HG02981 (cell line): ENCODE measurements at regions not wholly inside any gene's neighbourhood (a gene's known extent, or its start where the extent isn't known, plus 50 kb on each side); places are given as distances from the start of the nearest gene placed in this dataset.
"Not testable (repeated sequence)": the region's sequence is repeated elsewhere in the genome, so short reads cannot be mapped to it uniquely, and the experiment has no call there.

Experiments used
- ATAC-seq: cut with Tn5 transposase; IDR thresholded peaks from one replicate; pipeline ENCODE4 v1.9.1; 2021; ENCODE audit warnings: mild to moderate bottlenecking, moderate library complexity; ENCODE audit not compliant: unreplicated experiment

- ATAC-seq, result no peak
Observed at GRCh38 chr6:15843226-15843625, 180.4 kb upstream of the DTNBP1 start.

DNA sequence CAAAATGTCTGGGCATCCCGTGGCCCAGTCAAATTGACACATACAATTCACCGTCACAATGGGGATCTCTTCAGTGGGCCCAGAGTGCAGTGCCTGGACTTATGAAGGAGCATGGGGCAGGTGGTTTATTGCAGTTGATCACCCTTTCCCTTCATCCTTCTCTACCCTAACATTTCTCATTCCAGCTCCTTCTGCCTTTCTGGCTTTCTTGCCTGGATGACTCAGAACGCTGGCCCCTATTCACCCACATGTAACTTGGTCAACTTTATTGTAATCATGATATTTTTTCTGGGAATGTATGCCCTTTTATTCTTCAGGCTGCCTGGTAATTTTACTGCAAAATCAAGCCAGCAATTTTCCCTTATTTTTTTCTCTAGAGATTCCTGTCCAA lies 179.9 kb upstream of the DTNBP1 start:
- ATAC-seq, result no peak

GRCh38 chr6:15841937-15842726 lies 179.3 kb upstream of the DTNBP1 start:
- ATAC-seq, result no peak

DNA sequence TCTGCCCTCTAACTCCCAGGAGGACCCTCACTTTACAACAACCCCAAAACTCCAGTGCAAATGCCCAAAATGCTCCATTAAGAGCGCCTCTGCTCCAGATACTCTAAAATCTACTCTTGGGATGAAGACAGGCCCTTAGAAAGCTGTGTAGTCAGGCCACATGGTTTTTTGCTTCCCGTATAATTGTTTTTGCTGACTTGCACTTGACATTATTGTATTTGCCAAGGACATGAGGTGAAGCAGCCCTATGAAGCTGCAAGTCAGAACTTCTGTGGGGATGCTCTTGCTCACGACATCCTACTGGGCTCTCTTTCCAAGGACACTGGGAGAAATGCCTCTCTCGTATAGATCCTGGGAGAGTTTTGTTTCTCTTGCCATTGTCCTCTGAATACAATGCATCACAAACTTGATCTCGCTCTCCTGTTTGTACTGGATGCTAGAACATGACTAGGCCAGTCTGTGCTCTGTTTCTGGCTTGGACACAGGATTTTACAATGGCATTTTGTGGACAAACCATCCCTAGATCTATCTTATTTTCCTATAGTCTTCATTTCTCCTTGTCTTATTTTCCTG lies 177.2 kb upstream of the DTNBP1 start:
- no peak for ATAC-seq

DNA sequence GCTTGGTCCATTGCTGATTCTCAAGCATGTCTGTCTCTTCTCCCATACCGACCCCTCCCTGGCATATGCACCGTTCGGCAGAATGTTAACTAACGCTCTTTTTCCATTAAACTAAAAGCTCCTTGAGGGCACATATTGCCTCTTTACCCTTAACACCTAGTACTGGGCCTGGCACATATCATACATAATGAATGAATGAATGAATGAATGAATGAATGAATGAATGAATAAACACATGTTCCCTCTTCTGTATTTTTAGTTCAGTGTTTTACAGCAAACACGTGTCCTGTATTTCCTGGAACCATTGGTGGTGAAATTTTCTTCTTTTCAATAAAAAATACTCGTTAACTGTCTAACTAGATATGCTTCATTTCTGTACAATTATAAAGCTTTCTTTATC lies 174.4 kb upstream of the DTNBP1 start:
- ATAC-seq, result no peak

DNA sequence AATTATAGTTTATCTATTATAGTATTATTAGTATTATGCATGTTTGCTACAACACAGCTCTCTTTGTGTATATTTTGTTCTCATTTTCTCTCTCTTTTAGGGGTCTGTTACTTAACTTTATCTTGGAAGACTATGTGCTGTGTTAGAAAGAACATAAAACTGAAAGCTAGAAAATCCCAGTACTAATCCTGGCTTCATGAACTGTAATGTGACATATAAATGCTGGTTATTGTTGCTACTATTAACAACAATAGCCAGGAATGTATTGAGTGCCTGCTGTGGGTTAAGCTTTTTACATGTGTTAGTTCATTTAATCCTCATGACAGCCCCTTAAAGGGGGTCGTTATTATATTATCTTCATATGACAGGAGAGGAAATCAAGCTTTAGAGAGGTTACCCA lies 170.0 kb upstream of the DTNBP1 start:
- ATAC-seq, result no peak

DNA sequence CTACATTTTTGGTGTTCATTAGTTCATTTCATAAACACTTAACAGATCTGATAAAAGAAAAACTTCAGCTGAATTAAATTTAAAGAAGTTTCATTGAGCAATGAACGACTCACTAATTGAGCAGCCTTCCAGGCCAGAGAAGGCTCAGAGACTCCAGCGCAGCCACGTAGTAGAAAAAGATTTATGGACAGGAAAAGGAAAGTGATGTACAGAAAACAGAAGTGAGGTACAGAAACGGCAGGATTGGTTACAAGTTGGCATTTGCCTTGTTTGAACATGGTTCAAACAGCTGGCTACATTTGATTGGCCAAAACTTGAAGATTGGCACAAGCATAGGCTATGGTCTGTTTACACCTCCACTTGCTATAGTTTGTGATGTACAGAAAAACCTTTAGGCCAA lies 166.3 kb upstream of the DTNBP1 start:
- no peak for ATAC-seq

DNA sequence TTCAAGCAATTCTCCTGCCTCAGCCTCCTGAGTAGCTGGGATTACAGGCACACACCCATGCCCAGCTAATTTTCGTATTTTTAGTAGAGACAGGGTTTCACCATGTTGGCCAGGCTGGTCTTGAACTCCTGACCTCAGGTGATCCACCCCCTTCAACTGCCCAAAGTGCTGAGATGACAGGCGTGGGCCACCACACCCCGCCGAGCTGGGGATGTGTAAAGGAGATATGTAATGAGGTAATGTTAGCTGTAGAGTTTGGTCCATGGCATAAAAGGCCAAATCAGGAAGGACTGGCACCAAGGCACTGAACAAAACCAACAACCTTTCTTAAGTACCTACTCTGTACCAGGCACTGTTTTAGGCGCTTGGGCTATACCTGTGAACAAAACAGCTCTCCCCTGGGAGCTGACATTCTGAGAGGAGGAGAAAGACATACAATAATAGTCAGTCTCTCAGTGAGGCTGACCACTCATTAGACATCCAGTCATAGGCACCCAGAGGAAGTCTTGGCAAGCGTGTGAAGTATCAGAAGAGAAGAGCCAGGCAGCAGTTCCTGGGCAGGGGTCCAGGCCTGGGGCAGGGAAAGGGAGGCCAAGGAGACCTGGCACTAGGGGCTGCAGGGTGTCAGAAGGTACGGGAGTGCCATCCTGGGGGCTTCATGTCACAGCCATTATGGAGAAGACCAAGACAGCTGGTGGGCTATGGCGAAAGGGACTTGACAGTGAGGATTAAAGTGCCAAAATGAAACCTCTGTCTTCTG lies 164.8 kb upstream of the DTNBP1 start:
- no peak for ATAC-seq

DNA sequence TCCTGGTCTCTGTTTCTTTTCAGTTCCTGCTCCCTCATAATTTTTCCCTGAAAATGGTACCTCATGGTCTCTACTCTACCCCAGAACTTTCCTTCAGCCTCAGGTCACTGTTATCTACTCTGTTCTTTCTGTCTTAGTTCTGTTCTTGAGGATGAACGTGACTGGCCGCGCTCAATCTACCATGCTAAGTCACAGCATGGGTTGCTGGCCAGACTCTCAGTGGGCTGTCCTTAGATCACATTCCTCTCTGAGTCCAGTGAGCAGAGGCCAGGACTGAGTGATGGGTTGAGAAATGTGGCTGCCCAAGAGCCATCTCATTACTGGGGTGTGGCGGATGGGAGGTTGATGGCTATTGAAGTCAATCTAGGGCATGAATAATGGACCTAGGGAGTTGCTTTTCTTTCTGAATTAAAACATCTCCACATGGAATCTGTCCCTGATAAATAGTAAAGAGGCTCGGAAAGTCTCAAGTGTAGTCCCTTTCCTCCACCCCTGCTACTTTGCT lies 164.0 kb upstream of the DTNBP1 start:
- ATAC-seq, result no peak

GRCh38 chr6:15825332-15825930 lies 162.6 kb upstream of the DTNBP1 start:
- no peak for ATAC-seq

DNA sequence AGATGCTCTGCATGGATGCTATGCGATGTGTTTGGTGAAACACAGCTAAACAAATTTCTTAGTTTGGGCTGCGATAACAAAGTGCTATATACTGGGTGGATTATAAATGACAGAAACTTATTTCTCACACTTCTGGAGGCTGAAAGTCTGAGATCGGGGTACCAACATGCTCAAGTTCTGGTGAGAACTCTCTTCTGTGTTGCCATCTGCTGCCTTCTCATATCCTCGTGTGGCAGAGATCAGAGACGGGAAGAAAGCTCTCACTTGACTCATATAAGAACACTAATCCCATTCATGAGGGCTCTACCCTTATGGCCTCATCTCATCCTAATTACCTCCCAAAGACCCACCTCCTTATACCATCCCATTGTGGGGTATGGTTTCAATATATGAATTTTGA lies 162.0 kb upstream of the DTNBP1 start:
- no peak for ATAC-seq

- no peak for ATAC-seq
Observed at GRCh38 chr6:15823838-15824414, 161.1 kb upstream of the DTNBP1 start.

DNA sequence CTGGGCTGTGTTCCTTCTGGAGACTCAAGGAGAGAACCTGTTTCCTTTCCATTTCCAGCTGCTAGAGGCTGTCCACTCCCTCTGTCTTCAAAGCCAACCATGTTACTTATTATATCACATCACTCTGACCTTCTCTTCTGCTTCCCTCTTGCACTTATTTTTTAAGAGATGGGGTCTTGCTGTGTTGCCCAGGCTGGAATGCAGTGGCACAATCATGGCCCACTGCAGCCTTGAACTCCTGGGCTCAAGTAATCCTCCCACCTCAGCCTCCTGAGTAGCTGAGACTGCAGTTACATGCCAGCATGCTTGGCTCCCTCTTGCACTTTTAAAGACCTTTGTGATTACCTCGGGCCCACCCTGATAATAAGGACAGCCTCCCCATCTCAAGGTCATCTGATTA lies 160.0 kb upstream of the DTNBP1 start:
- ATAC-seq, result no peak

DNA sequence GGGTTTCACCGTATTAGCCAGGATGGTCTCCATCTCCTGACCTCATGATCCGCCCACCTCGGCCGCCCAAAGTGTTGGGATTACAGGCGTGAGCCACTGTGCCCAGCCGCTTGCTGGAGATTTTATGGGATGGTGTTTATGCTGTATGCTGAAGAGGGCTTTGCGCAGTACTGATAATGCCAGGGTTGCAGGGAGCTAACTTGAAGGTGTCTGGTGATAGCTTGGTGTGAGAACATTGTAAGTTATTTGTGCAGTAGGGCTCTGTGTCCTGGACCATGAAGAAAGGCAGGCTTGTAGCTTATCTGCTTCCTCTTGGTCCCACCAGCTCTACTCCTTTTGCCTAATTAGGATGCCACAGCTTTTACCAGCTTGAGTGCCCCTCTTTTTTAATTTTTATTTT lies 157.0 kb upstream of the DTNBP1 start:
- no peak for ATAC-seq

DNA sequence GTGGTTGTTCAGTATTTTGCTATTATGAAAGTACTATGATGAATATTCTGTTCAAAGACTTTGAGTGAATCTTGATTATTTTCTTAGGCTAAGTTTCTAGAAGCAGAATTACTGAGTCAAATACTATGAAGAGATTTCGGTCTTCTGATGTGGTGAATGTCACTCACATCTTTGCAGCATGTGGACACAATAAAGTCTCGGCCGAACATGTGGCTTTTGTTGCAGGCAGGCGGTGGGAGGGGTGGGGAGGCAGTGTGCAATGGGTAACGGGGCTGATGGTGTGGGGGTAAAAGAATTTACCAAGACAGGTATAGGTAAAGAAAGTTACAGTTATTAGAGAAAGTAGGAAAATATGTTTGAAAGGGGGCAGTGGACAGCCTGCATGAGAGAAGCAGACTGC lies 156.4 kb upstream of the DTNBP1 start:
- no peak for ATAC-seq

GRCh38 chr6:15818491-15818890 lies 155.7 kb upstream of the DTNBP1 start:
- no peak for ATAC-seq

DNA sequence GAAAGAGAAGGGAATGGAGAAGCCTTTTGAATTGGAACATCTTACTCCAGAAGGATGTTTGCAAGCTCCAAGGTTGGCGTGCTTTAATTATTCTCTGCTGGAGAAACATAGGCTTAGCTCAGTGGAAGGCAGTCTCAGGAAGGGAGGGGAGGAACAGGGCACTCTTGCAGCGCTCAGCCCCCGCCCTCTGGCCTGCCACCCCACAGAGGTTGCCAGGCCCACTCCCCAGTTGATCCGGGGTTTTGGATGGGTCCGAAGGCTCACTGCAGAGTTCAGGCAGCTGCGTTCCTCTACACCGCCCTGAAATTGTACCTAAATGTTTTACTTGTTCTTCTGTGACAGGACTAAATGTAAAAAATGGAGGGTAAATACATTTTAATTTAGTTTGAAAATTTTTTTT lies 155.2 kb upstream of the DTNBP1 start:
- no peak for ATAC-seq

GRCh38 chr6:15817100-15817499 lies 154.3 kb upstream of the DTNBP1 start:
- ATAC-seq, result no peak

- no peak for ATAC-seq
Observed at GRCh38 chr6:15816661-15817060, 153.8 kb upstream of the DTNBP1 start.

DNA sequence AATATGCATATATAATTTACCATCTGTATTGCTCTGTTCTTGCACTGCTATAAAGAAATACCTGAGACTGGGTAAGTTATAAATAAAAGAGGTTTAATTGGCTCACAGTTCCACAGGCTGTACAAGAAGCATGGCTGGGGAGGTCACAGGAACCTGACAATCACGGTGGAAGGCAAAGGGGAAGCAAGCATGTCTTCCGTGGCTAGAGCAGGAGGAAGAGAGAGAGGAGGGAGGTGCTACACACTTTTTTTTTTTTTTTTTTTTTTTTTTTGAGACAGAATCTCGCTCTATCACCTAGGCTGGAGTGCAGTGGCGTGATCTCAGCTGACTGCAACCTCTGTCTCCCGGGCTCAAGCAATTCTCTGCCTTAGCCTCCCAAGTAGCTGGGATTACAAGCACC lies 150.9 kb upstream of the DTNBP1 start:
- ATAC-seq, result not testable (repeated sequence)

DNA sequence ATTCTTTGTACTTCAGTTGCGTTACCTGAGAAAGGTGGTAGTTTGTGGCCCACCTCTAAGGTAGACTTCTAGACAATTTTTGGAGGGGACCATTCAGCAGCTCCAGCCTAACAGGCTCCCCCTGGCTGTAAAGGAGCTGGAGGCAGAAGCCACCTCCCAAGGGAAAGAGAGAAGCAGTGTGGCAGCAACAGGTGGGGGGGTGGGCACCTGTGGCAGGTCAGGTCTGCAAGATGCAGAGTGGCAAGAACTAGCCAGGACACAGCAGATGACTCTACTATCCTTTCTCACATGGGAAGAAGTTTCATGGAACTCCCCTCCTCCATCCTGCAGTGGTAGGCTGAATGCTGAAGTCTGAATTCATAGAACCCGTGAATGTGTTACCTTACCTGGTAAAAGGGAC lies 148.3 kb upstream of the DTNBP1 start:
- ATAC-seq, result no peak
